Pancreas (tissue), 10 donors: ENCODE measurements at regions not wholly inside any gene's neighbourhood (a gene's known extent, or its start where the extent isn't known, plus 50 kb on each side); places are given as distances from the start of the nearest gene placed in this dataset.

Experiments
- ATAC-seq, 4 donors: fragments of 200-7000 bp; cut with Tn5 transposase; one replicate each; pipeline versions ENCODE4 v1.8.0 to v1.9.1; 2020; ENCODE audit warnings: mild to moderate bottlenecking in 4 of 4, moderate library complexity in 4 of 4
- DNase-seq, 6 donors: peaks; one replicate each; pipeline ENCODE4 v3.0.0-alpha.2; 2020
- FAIRE-seq: peaks from 2 replicates; lab custom pipeline; 2012; peaks lifted over from hg19 to GRCh38; lab: Jason Lieb, UNC
- H3K27ac ChIP-seq, 4 donors: fragments of 200-600 bp; sonication (generic); 1 replicate in 3 of 4; 2 replicates in 1 of 4; pipeline versions ENCODE4 v1.5.0 to v1.8.0; 2020
- H3K27me3 ChIP-seq, 4 donors: fragments of 200-600 bp; one replicate each; pipeline ENCODE4 v1.8.0; 2021
- H3K36me3 ChIP-seq, 3 donors: fragments of 200-600 bp; sonication (generic) in 1 of 3; one replicate each; pipeline versions ENCODE4 v1.5.0 to v1.8.0; 2020 to 2021
- H3K4me1 ChIP-seq, 3 donors: fragments of 200-600 bp; one replicate each; pipeline ENCODE4 v1.8.0; 2021
- H3K4me3 ChIP-seq, 4 donors: fragments of 200-600 bp; sonication (generic) in 2 of 4; one replicate each; pipeline versions ENCODE4 v1.5.0 to v1.8.0; 2020 to 2021
- H3K9me3 ChIP-seq, 4 donors: fragments of 200-600 bp; one replicate each; pipeline ENCODE4 v1.8.0; 2021
- CTCF ChIP-seq, 4 donors: fragments of 200-600 bp; sonication (generic) in 3 of 4; IDR thresholded peaks; one replicate each; pipeline versions ENCODE4 v1.5.0 to v1.8.0; 2021; ENCODE audit warnings: antibody characterized with exemption in 4 of 4
- WGBS, 2 donors: extraction: QIAGEN DNeasy Blood & Tissue Kit; methylation state at CpG; one replicate each; pipeline ENCODE4 v1.1.7; 2013; 5-methylcytosine and 5-hydroxymethylcytosine counted together
- intact Hi-C, 3 donors: fragments of 100-400 bp; cut with DNase I; formaldehyde crosslinking; loops; one replicate each; pipeline versions ENCODE4 v1.11.1 to v1.14.2; 2022
- donor health status: healthy with polysubstance abuse.
- donor health status: DM: no; HTN: no; CAD: no; lungs with moderate emphysema.
- donor health status: DM: no; HTN: no; CAD: no.
- donor health status: control.
- donor health status: control.
- donor health status: Bipolar disorder and iron deficiency.
- donor health status: DM: yes; HTN: yes; CAD: no.
- donor health status: DM: no; HTN: no; CAD: no.
- donor health status: DM: no; HTN: no; CAD: no.
- donor health status: DM: yes; HTN: yes; CAD: no.

DNA sequence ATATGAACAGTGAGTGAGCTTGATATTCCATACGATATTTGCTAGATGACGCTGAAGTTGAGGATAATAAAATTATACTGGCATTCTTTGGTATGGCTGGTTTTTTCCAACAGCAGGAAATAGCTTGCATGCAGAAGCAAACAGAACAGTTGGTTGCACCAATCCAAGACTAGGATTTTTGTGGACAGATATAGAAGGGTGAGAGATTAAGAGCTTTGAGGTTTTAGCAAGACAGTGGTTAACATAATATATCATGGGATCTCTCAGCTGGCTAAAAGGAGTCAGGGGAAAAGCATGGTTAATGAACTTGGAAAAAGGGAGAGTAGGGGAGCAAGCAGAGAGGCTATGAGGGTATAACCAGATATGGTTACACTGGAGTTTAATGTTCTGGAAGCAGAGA lies 127.9 kb downstream of the DHX15 start:
- no peaks in the 10 kb centered on the region for H3K36me3 ChIP-seq
- TF ChIP-seq CTCF (IDR thresholded peaks at IDR 0.05), result no peak
- no peak overlapping the region for H3K27ac ChIP-seq
- H3K27me3 ChIP-seq, result no peaks in the 10 kb centered on the region
- no peak overlapping the region for H3K4me3 ChIP-seq
- intact Hi-C loops, result no loop called here
- FAIRE-seq, result no peak
- WGBS, 2 donors, result 69 to 84% methylated on average over 2 of the region's 2 CpGs
- no peak for ATAC-seq
- H3K9me3 ChIP-seq, result no peaks in the 10 kb centered on the region
- DNase-seq, result no peak
- no peaks in the 10 kb centered on the region for H3K4me1 ChIP-seq

DNA sequence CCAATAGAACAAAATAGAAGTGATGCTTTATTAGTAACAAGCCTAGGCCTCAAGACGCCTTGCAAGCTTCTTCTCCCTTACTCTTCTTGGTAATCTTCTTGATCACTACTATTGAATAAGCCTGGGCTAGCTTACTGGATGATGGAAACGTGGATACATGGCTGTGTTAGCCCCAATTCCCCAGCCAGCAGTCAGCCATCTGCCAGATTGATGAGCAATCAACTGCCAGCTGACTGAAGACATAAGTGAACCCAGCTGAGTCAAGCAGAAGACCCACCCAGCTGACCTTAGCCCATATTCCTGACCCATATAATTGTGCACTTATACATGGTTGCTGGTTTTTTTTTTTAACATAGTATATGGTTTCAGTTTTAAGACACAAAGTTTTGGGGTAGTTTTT lies 130.4 kb downstream of the DHX15 start:
- no peaks in the 10 kb centered on the region for H3K4me1 ChIP-seq
- no peak for TF ChIP-seq CTCF (IDR thresholded peaks at IDR 0.05)
- WGBS, 2 donors, result 41 to 60% methylated on average over 2 of the region's 2 CpGs
- intact Hi-C loops, result no loop called here
- H3K4me3 ChIP-seq, result no peak overlapping the region
- H3K9me3 ChIP-seq, result no peaks in the 10 kb centered on the region
- ATAC-seq (no peak), DNase-seq (no peak), FAIRE-seq (no peak)
- H3K27ac ChIP-seq, result no peak overlapping the region
- no peaks in the 10 kb centered on the region for H3K27me3 ChIP-seq
- no peaks in the 10 kb centered on the region for H3K36me3 ChIP-seq

DNA sequence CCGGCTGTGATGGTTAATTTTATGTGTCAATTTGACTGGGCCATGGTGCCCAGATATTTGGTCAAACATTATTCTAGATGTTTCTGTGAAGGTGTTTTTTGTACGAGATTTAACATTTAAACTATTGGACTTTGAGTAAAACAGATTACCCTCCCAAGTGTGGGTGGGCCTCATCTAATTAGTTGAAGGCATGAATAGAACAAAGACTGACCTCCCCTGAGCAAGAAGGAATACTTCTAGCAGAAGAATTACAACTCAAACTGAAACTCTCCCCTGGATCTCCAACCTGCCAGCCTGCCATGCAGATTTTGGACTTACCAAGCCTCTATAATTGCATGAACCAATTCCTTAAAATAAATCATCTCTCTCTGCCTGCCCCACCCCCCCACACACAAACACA lies 132.5 kb downstream of the DHX15 start:
- no peaks in the 10 kb centered on the region for H3K27me3 ChIP-seq
- no peaks in the 10 kb centered on the region for H3K4me1 ChIP-seq
- H3K27ac ChIP-seq, result no peak overlapping the region
- intact Hi-C loops, result no loop called here
- DNase-seq (no peak), ATAC-seq (no peak), FAIRE-seq (no peak)
- 71 to 87% methylated on average over 2 of the region's 2 CpGs for WGBS, 2 donors
- H3K4me3 ChIP-seq, result no peak overlapping the region
- no peak for TF ChIP-seq CTCF (IDR thresholded peaks at IDR 0.05)
- no peaks in the 10 kb centered on the region for H3K9me3 ChIP-seq
- H3K36me3 ChIP-seq, result no peaks in the 10 kb centered on the region

DNA sequence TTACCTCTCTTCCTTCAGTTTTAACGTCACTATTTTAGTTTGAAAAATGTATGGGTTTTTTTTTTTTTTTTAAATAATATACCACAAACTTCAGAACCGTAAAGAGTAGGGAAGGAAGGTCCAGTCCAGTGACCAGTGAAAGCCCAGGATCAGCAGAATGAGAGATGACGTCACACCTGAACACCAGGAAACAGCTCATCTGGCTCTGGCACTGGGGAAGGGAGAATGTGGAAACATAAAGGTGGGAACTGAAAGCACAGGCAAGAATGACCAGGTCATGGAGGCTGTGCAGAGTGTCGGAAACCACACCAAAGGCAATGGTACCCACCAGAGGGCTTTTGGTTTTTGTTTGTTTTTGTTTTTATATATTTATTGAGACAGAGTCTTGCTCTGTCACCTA lies 141.2 kb downstream of the DHX15 start:
- Histone ChIP-seq H3K27me3 (no peaks in the 10 kb centered on the region), H3K9me3 (no peaks in the 10 kb centered on the region), H3K4me1 (no peaks in the 10 kb centered on the region), H3K36me3 (no peaks in the 10 kb centered on the region), H3K4me3 (no peak overlapping the region), H3K27ac (no peak overlapping the region)
- no peak for DNase-seq
- intact Hi-C loops, result no loop called here
- WGBS, 2 donors, result 46 to 52% methylated on average over 4 of the region's 4 CpGs
- TF ChIP-seq CTCF (IDR thresholded peaks at IDR 0.05), result no peak
- FAIRE-seq, result no peak
- no peak for ATAC-seq

GRCh38 chr4:24440765-24441164 lies 143.6 kb downstream of the DHX15 start:
- H3K4me1 ChIP-seq, result no peaks in the 10 kb centered on the region
- ATAC-seq (no peak), DNase-seq (no peak), FAIRE-seq (no peak)
- no peaks in the 10 kb centered on the region for H3K9me3 ChIP-seq
- H3K4me3 ChIP-seq, result no peak overlapping the region
- H3K36me3 ChIP-seq, result no peaks in the 10 kb centered on the region
- 76 to 88% methylated on average over 2 of the region's 2 CpGs for WGBS, 2 donors
- intact Hi-C loops, result no loop called here
- H3K27ac ChIP-seq, result no peak overlapping the region
- no peaks in the 10 kb centered on the region for H3K27me3 ChIP-seq
- TF ChIP-seq CTCF (IDR thresholded peaks at IDR 0.05), result no peak
